ENCODE measurements at regions not wholly inside any gene's neighbourhood (a gene's known extent, or its start where the extent isn't known, plus 50 kb on each side); places are given as distances from the start of the nearest gene placed in this dataset.

- DNase-seq: no peak
Measured at GRCh38 chr20:52295556-52295955, 104.0 kb upstream of the ZFP64 start.

- DNase-seq: no peak
Measured at GRCh38 chr20:52294106-52294628, 102.6 kb upstream of the ZFP64 start.

GRCh38 chr20:52291109-52291508, 99.5 kb upstream of the ZFP64 start:
- DNase-seq: no peak

GRCh38 chr20:52290569-52290968, 99.0 kb upstream of the ZFP64 start:
- DNase-seq: peak; percentile 36

GRCh38 chr20:52289956-52290565, 98.5 kb upstream of the ZFP64 start:
- DNase-seq: no peak

GRCh38 chr20:52280407-52280806, 88.8 kb upstream of the ZFP64 start:
- DNase-seq: no peak

- peak; percentile 72 for DNase-seq
Measured at GRCh38 chr20:52279706-52280105, 88.1 kb upstream of the ZFP64 start.

- DNase-seq: no peak
Measured at GRCh38 chr20:52275181-52275691, 83.7 kb upstream of the ZFP64 start.

- DNase-seq: peak; percentile 36
Measured at GRCh38 chr20:52270696-52271095, 79.1 kb upstream of the ZFP64 start.

GRCh38 chr20:52270001-52270606, 78.5 kb upstream of the ZFP64 start:
- peak; percentile 51 for DNase-seq

- peak; percentile 54 for DNase-seq
Measured at GRCh38 chr20:52269321-52269720, 77.7 kb upstream of the ZFP64 start.

GRCh38 chr20:52268184-52268749, 76.7 kb upstream of the ZFP64 start:
- peak; percentile 85 for DNase-seq

GRCh38 chr20:52267418-52267817, 75.8 kb upstream of the ZFP64 start:
- DNase-seq: no peak

GRCh38 chr20:52263757-52264156, 72.2 kb upstream of the ZFP64 start:
- DNase-seq: peak; percentile 20

- no peak for DNase-seq
Measured at GRCh38 chr20:52261792-52262191, 70.2 kb upstream of the ZFP64 start.

- no peak for DNase-seq
Measured at GRCh38 chr20:52259295-52259694, 67.7 kb upstream of the ZFP64 start.

- DNase-seq: no peak
Measured at GRCh38 chr20:52256454-52256853, 64.9 kb upstream of the ZFP64 start.

- no peak for DNase-seq
Measured at GRCh38 chr20:52252664-52253063, 61.1 kb upstream of the ZFP64 start.

GRCh38 chr20:52251827-52252226, 60.2 kb upstream of the ZFP64 start:
- DNase-seq: no peak

GRCh38 chr20:52251136-52251700, 59.6 kb upstream of the ZFP64 start:
- DNase-seq: no peak

GRCh38 chr20:52247548-52247947, 56.0 kb upstream of the ZFP64 start:
- no peak for DNase-seq

GRCh38 chr20:52246366-52246765, 54.8 kb upstream of the ZFP64 start:
- DNase-seq: no peak

GRCh38 chr20:52244702-52245101, 53.1 kb upstream of the ZFP64 start:
- DNase-seq: no peak

Measured in fibroblast of skin of right biceps (primary cell).